ENCODE measurements at regions not wholly inside any gene's neighbourhood (a gene's known extent, or its start where the extent isn't known, plus 50 kb on each side); places are given as distances from the start of the nearest gene placed in this dataset.

DNA sequence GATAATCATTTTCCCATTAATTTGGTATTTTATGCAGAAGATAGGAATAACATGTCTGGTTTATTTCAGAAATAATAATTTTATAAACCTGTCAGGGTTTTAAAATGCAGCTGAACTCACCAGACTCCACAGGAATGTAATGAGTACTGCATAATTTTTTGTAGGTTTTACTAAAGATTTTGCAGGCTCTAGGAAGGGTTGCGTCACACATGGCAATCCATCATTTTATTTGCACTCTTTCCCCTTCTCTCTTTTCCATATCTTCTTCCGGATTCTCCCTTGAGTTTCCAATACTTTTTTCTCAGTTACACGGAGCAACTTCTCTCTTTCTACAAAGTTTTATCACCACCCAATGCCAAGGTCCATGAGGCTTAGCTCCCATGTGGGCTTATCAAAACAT, 234.7 kb downstream of the NFKBIZ start:
- DNase-seq (ENCODE audit: low read depth), result no peak

DNA sequence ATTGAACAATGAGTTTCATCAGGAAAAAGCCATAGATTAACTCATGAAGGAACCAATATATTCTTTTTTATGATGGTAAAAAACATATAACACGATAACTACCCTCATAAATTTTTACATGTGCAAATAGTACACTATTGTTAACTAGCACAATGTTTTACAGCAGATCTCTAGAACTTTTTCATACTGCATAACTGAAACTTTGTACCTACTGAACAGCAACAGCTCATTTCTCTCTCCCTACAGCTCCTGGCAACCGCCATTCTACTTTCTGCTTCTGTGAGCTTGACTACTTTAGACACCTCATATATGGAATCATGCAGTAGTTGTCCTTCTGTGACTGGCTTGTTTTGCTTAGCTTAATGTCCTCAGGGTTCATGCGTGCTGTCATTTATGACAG, 235.4 kb downstream of the NFKBIZ start:
- no peak for DNase-seq (ENCODE audit: low read depth)

DNA sequence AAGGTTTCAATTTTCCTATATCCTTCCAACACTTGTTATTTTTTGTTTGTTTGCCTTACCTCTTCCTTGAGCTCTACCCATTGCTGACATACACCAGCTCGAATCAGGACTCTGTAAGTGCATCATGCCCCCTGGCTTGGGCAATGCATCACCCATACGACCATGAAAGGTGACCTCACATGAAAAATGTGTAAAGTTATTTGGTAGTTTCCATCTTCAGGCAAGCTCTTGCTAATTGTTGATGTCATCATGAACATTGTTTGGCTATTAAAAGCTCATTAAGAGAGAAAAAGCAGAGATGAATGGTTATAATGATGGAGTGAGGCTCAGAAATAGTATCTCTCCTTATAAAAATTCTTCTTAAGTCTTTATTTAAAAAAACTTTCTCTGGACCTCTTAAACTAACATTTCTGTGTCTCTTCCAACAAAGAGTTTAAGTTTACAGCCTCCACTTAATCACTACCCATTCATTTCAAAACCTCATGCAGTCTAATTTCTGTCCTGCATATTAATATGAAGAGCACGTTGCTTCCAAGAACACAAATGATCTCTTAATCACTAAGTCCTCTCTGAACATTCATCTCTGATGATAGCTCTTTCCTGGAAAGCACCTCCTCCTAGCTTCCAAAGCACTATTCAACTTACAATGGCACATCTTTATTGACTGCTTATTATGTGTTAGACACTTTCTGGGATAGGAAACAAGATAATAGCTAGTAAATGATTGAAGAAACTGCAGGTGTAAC, 236.3 kb downstream of the NFKBIZ start:
- no peak for DNase-seq (ENCODE audit: low read depth)

DNA sequence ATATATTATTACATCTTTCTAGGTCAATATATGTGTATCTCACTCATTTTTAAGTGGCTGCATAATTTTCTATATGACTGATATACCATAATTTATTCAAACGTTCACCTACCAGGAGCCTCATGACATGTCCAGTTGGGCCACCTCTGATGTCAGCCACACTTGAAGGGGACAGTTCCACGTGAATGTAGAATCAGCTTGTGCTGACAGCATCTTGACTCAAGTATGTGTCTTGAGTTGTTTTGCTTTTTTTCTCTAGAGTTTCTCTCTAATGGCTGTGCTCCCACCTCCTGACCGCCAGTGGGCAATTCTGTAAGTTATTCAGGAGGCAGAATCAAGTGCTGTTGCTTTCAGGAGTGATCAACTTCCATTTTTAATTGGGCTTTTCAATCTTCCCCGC, 237.9 kb downstream of the NFKBIZ start:
- no peak for DNase-seq (ENCODE audit: low read depth)

DNA sequence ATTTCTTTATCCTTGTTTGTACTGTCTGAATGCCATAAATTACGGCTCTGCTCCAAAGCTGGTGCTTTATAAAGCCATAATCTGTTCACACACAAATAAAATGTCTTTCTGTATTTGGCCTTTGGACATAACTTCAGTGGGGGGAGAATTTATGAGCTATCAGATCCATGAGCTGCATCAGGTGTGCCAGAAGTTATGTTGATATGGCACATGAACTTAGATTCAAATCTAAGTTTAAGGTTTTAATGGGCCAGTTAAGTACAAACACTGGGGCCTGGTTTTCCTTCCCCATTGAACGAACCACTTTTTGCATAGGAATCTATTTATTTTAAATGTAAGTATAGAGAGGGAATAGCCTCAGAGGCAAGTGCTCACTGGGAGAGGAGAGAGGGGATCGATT, 239.9 kb downstream of the NFKBIZ start:
- no peak for DNase-seq (ENCODE audit: low read depth)

DNA sequence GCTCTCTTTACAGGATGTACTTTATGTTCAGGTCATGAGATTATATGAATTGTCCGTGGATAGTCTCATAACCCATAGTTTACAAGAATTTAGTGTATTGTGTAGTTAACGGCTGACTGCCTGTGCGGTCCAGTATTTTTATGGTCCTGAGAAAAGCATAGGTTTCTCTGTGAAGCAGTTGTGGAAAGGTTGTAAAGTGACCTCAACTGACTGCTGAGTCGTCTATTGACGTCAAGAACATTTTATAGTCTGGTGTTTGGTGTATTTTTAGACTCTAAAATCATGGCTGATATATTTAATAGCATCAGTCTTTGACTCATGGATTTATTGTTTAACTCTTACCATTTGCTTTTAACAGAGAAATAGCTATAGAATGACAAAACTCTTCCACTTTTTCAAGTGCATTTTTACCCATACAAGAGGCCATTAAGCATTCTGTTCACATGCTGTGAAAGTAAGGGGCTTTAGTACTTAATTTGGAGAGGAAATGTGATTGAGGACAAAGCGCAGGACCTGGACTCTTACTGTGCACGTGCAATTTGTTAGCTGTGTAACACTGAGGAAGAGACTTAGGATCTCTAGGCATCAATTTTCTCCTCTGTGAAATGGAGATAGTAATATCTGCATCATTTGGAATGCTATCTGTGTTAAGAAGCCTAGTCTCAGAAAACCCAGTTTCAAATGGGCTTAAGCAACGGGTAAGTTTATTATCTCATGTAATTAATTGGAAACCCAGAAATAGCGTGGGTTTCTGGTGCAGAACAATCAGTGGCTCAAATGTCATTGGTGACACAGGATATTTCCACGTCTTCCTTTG, 240.8 kb downstream of the NFKBIZ start:
- DNase-seq (ENCODE audit: low read depth), result peak; percentile 73

DNA sequence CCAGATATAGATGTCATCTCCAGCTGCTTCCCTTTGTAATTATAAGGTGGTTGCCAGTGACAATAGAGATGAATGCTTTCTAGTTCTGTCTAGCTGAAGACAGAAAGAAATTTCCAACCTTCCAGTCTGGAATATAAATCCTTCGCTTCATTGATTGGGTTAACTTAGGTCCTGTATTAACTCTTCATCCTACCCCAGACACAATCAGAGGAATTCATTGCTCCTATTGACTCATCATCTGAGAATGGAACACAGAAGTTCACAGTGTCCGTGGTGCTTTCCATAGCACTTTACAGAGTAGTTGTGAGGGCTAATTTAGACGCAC, 241.4 kb downstream of the NFKBIZ start:
- DNase-seq (ENCODE audit: low read depth), result no peak

DNA sequence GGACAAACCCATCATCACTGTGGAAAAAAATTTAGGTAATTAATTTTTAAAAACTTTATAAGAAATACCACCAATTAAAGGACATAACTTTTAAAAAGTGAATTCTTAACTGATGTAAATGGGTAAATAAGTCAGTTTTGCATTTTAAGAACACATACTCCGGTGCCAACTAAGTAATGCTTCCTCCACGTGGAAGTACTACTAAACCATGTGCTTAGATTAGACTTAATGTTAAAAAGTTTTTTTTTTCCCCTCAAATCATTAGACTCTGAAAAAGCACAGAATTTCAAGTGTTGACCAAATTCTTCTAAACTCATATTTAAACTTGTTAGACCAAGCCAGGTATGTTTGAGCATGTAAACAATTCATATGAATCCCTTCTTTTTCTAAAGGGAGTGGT, 242.0 kb downstream of the NFKBIZ start:
- no peak for DNase-seq (ENCODE audit: low read depth)

DNA sequence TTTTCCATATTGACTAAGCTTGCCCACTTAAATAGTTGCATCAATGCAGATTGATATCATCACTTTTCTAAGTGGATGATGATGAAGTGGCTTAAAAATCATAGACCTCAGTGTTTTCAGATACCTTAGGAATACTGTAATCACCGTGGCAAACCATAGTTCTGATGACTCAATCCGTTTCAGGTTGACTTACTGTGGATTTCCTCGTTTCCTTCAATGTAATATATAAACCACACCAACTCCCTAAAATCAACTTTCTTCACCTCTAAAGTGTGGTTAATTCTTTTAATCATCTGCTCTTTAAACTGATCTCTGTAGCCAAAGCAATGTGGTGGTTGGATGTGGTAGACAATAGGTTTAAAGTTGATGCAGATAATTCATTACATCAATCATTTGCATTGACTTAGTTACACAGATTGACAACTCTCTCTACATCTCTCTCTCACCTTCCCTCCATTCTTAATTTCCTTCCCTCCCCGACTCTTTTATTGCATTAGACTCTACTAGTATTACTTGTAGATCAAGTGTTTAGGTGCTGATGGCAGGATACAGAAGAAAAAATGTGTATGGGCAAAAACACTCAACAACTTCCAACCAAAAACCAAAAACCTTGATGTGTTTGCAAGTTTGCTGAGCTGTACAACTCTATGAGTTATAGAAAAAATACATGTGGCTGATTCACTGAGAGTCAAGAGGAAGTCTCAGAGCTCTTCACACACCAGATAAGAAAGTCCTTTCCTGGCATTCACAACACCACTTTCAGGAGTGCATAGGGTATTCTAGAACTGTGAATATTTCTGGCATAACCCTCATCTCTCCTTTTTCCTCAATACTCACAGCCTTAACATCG, 243.5 kb downstream of the NFKBIZ start:
- DNase-seq (ENCODE audit: low read depth), result peak; percentile 80

DNA sequence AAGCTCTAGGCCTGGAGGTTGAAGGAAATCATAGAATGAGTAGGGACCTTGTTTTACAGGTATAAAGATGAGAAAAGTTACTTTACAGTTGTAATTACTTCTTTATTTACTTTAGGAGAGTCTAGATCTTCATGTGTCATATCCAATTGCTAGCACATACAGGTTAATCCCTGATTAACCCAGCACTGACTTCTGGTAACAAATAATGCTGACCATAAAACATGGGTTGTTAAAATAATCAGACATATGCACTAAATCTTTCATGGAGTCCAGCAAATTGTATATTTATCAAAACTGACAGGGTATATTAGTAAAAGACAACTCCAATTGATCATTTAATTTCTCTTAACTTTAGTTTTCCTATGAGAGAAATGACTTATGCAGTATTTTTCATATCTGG, 245.2 kb downstream of the NFKBIZ start:
- no peak for DNase-seq (ENCODE audit: low read depth)

DNA sequence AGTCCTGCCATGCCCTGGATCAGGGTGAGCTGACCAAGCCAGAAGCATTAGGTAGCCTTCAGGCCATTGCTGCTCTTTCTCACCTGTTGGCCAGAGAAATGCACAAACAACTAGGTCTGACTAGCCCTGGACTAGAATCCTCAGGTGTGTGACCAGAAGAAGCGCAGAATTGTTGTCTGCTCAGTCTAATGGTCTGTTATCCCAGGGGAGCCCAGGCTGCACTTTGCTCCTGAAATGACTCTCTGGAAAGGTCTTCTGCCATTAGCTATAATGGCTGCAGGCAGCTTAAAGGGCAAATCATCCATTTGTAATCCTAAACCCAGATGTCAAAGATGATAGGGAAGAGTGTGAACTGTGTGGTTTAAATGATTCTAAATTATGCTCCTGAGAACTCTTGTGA, 246.1 kb downstream of the NFKBIZ start:
- no peak for DNase-seq (ENCODE audit: low read depth)

DNA sequence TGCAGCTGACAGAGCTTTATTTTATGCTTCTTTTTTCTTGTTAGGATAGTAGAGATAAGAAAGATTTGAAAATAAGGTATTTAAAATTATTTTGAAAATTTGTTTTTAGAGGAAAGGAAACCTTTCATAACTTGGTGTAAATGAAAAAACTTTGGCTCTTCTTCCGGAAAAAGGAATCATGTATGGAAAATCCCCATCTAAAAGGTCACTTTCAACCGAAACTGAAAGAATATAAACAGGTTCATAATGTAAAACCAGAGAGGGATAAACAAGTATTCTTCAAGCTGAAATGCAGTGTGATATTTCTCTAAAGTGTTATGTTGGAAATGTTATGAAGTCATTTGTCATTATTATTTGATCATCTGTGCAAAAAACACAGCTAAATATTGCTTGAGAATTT, 246.8 kb downstream of the NFKBIZ start:
- no peak for DNase-seq (ENCODE audit: low read depth)

DNA sequence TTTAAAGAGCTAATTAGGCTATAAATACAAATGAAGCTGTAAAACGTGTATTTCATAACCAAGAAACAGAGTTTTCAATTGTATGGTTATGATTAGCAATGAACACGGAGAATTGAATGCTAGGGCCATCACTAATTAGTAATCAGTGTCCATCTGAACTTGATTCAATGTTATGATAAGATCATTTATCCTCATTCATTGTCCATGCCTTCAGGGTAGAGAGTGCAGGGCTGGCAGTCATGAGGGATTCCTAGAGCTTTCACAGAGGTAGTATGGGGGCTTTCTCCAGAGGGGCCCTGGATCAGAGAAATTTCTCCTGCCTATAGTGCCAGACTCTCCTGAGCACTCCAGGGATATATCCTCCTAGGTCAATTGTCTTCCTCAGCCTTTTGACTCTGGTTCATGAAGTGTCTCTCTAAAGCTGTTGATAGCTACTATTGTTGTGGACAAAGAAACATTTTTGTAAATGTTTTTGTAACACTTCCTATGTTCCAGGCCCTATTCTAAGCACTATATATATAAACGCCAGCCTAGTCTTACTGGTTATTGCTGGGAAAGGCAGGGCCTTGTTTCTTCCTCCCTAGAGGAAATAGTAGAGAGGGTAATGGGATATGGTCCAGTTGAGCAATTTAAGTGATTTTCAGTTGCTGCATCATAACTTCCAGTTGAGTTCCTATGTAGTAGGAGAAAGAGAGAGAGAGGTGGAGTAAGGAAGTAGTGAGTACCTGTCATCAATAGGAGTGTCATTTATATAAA, 249.0 kb downstream of the NFKBIZ start:
- no peak for DNase-seq (ENCODE audit: low read depth)

DNA sequence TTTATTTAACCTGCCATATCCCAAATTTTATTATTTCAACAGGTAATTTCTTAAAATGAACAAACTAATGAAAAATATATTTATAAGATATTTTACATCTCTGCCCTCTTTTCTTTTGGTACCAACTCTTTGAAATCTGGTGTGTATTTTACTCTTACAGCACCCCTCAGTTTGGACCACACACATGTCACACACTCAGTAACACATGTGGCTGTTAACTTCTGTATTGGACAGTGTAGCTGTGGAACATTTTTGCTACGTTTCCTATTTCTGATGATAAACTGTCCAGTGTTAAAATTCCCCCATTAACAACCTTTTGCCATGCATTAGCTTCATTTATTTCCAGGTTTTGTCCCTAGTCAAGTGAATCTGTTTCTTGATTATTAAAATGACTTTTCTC, 250.6 kb downstream of the NFKBIZ start:
- no peak for DNase-seq (ENCODE audit: low read depth)

DNA sequence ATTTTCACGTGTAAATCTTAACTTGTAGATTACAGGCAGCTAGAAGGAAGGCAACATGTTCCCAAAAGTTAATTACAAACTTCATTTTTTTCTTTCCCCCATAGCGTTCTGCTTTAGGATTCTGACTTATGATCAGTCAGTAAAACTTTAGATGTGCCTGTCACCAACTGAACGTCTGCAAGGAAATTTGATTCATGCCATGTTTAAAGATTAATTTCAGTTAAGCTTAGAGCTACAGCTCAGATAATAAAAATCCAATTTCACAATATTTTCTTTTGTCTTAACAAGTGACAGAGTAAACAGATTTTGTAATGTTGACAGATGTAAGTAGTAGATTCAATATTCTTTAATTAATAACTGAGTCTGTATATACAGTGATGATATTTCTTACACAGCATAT, 253.1 kb downstream of the NFKBIZ start:
- no peak for DNase-seq (ENCODE audit: low read depth)

DNA sequence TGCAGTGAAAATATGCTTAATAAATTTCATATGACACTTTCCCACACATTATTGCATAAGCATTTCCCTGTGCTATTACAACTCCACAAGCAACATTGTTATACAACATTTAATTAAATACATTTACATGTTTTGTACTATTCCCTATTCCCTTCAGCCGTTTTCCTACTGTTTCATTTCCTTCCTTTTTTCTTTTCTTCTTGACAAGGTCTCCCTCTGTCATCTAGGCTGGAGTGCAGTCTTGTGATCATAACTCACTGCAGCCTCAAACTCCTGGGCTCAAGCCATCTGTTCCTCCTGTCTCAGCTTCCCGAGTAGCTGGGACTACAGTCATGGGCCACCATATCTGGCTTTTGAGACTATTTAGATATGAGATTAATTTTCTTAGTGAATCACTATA, 254.7 kb downstream of the NFKBIZ start:
- DNase-seq (ENCODE audit: low read depth), result no peak

DNA sequence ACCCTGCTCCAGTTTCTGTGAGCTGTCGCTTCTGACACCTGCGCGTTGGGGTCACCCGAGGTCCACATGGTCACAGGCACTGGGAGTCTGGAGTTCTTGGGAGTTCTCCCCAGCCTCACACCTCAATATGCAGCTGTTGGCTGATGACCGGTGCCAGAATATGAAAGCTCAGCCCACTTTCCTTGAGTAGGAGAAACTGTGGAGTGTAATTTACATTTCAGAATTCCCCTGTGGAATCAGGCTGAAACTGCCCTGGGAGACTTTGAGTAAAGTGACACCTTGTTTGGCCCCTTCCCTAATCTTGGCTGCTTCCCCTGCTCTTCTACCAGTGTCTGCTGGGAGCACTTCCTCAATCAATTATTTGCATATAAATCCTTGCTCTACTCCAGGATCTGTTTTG, 255.9 kb downstream of the NFKBIZ start:
- DNase-seq (ENCODE audit: low read depth), result no peak

DNA sequence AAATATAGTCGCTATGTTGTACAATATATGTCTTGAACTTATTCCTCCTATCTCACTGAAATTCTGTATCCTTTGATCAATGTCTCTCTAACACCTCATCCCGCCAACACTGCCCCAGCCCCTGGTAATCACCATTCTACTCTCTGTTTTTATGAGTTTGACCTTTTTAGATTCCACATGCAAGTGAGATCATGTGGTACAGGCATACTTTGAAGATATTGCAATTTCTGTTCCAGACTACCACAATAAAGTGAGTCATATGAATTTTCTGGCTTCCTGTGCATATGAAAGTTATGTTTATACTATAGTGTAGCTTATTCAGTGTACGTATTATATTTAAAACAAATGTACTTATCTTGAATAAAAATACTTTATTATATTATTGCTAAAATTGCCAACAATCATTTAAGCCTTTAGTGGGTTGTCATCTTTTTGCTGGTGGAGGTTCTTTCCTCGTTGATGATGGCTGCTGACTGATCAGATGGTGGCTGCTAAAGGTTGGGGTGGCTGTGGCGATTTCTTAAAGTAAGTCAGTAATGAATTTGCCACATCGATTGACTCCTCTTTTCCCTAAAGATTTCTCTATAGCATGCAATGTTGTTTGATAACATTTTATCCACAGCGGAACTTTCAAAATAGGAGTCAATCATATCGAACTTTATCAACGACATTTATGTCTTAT, 257.2 kb downstream of the NFKBIZ start:
- peak; percentile 44 for DNase-seq (ENCODE audit: low read depth)

DNA sequence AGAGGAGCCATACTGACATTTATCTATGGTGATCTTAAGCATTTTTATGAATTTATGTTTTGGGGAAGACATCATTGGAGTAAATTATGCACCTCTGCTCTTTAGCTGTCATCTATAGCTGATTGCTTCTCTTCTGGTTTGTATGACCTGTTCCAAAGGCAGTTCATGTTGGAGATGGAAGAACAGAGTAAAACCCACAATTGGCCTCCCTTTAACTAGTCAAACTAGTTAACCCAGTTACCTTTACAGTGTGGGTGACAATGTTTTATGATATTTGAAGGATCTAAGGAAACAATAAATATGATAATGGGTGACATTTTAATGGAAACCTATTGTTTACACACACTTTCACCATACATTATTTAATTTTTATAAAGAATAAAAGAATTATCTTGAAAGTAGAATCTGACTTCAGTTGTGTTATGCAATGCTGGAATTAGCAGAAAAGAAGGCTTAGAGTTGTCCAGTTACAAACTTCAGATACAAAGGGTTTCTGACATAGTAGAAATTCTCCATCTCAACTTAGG, 263.5 kb downstream of the NFKBIZ start:
- DNase-seq (ENCODE audit: low read depth), result no peak

DNA sequence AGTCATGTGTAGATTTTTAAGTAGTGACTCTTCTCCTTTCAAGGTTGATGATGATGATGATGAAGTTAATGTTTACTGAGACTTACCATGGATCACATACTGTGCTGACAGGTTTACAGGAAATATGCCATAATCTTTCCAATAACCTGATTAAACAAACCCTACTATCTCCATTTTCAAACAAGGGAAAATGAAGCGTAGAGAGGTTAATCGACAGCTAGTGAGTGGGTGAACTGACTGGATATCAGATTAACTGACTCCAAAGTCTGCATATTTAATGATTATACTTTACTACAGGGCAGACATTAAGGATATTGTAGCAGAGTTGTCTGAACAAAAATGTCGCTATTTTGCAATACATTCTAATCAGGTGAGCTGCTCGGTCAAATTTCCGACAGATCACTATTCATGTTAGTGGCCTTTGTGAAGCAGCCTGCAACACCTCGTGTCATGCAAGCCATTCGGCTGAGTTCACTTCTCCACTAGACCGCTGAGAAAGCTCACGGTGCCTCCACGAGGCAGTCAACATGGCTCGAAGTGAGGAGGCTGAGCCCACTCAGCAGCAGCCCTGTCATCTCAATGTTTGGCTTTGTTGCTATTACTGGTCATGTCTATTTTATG, 264.2 kb downstream of the NFKBIZ start:
- DNase-seq (ENCODE audit: low read depth), result no peak
